GM21360 (cell line): ENCODE measurements at regions not wholly inside any gene's neighbourhood (a gene's known extent, or its start where the extent isn't known, plus 50 kb on each side); places are given as distances from the start of the nearest gene placed in this dataset.

Experiments used
- ATAC-seq: cut with Tn5 transposase; IDR thresholded peaks from one replicate; pipeline ENCODE4 v1.9.1; 2021; ENCODE audit warnings: mild to moderate bottlenecking, moderate library complexity; ENCODE audit not compliant: unreplicated experiment

DNA sequence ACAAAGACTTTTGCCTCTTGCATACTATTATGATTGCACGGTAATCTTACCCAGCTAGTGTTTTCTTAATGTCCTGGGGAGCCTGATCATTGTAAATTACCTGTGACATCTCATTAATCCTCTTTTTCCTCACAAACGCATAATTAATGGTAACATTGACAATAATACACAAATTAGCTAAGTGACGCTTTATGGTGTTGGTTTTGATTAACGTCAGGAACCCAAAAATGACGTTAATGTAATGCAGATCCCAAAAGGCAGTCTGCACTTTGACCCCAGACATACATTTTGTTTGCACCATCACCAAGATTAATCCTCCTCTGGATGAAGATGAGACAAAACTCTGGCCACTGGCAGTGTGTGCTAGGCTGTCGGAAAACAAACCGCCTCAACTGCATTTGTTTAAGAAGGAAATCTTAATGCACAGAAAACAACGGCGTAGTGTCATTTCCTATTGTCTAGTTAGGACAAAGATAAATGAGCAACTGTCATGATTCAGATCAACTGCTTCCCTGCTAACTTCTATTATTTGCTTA is 83.9 kb upstream of the CDIN1 start:
- ATAC-seq: no peak

DNA sequence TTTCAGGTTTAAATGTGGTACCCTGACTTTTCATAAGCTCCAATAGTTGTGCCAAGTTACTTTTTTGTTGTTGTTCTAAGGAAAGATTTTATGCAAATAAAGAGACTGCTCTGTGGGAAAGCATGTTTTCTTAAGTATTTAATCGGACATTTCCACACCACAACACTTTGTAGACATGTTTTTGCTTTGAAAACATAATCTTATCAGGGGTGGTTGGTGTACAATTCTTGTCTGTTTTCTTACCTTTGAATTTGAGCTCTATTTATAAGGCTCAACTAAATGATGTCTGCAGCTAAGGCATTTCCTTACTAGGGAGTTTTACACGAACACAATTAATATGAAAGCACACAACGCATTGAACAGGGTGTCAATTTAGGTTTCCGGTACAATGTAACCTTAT is 81.5 kb upstream of the CDIN1 start:
- no peak for ATAC-seq

- no peak for ATAC-seq
Measured at GRCh38 chr15:36498401-36498800, 81.0 kb upstream of the CDIN1 start.

DNA sequence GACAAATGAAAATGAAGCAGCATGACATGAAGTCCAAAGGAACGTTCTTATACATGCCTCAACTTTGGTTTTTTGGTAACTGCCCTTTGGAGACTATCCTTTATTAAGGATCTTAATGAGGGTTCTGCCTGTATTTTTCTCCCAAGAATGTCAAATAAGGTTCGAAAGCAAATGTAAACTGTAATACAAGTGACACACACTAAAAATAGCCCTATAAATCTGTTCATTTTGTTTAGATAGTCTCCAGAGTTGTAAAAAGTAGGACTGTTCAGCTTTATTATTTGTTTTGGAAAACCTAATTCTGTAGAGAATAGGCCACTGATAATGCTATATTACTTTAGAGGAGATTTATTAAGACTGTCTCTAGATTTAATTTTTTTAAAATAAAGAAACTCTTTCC is 80.5 kb upstream of the CDIN1 start:
- ATAC-seq: no peak

- ATAC-seq: no peak
Measured at GRCh38 chr15:36499412-36500389, 79.7 kb upstream of the CDIN1 start.

DNA sequence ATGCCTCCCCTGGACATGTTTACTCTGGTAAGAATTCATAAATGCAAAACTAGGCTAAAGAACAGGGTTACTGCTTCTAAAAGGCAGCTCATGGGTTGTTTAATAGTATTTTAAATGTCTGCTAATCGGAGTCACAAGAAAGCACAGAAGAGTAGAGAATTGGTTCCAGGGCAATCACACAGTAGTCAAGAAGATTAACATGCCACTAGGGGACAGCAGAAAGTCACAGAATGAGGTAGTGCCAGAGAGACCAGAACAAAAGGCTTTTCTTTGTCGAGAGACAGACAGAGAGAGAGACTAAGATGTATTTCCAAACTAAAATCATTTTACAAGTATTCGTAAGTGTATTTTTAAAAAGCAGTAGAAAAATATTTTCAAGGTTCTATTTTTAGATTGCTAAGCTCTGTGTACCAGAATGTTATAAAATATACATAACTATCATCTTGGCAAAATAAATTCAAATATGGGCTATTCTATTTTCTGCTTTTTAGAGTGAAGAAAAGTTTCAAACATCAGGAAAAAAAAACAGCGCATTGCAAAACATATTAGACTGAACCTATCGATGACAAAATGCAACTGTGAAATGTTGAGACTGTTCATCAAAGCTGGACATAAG is 78.3 kb upstream of the CDIN1 start:
- peak; percentile 85 for ATAC-seq

DNA sequence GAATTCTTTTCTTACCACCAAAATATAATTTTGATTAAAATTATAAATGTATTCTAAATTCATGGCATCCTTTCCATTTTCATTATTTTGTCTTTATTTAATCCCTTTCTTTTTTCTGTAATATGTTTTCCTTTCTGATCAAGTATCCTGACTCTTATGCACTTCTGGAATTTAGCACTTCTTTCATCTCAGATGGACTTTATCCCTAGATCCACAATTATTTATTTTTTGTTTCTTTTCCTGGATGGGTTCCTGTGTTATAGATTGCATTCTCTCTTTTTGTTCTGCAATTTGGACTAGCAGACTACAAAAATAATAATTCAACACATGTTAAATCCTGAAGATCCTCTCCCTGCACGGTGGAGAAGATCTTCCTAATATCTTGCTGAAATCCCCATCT is 76.9 kb upstream of the CDIN1 start:
- ATAC-seq: no peak

DNA sequence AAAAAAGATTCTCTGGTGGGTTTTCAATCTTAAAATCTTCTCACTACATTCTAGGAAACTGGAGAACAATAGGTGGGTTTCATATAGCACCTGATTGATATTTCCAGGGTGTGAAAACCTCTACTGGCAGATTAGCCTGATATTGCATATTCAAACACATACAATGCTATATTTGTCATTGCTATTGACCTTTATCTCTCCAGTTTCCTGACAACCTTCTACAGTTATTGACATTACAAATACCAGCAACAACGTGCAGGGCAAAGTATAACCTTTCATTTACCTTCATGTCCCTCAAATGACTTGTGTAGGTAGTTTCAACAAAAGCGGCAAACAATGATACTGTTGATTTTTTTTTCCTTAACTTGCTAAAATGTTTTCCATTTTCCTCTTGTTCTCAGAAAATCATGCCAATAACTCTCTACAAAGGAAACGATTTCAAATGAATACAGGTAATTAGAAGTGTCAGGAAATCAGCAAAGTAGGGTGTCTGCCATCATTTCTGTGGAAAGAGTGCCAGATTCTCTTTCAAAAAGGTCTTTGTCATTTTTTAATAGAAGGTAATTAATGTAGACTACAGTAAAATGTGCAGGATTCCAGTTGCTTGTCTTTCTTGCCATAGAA is 72.6 kb upstream of the CDIN1 start:
- no peak for ATAC-seq

- no peak for ATAC-seq
Measured at GRCh38 chr15:36507458-36507857, 72.0 kb upstream of the CDIN1 start.

GRCh38 chr15:36511594-36511993 is 67.8 kb upstream of the CDIN1 start:
- no peak for ATAC-seq

GRCh38 chr15:36517758-36518157 is 61.7 kb upstream of the CDIN1 start:
- ATAC-seq: no peak

DNA sequence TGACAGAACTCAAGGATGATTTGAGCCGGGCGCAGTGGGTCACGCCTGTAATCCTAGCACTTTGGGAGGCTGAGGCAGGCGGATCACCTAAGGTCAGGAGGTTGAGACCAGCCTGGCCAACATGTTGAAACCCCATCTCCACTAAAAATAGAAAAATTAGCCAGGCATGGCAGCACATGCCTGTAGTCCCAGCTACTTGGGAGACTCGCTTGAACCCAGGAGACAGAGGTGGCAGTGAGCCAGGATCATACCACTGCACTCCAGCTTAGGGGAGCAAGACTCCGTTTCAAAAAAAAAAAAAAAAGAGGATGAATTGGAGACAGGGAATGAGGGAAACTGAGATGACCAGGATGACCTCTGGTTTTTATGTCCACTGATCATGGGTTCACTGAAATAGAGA is 60.4 kb upstream of the CDIN1 start:
- no peak for ATAC-seq

GRCh38 chr15:36525430-36525829 is 54.0 kb upstream of the CDIN1 start:
- ATAC-seq: no peak

GRCh38 chr15:36527235-36528162 is 51.9 kb upstream of the CDIN1 start:
- ATAC-seq: no peak

DNA sequence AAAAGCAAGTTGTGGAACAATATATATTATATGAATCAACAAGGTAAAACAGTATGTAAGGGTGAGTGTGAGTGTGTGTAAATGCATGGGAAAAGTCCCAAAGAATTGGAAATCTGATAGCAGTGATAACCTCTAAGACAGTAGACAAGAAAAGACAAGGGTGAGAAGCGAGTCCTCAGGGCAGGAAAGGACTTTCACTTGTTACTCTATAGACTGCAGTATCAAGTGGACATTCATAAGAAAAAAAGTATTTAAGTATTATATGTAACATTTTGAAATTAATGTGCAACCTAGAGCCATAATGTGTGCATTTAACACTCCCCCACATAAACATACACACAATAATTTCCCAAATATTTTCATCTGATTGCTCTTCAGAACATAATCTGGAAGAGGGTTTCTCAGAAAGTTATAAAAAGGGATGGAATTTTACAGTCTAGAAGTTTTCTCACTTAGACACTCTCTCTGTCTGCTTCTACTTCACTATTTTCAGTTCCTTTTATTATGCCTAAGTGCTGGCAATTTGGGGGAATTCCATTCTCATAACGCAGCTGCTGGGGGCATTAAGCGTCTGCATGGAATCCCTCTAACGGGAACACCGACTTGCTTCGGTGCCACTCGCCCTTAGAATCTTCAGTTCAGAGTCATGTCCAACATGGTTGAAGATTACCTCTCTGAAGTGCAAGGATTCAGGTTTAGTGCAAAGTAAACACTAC is 50.0 kb upstream of the CDIN1 start:
- peak; percentile 75 for ATAC-seq
